WTC11 (cell line): ENCODE measurements at regions not wholly inside any gene's neighbourhood (a gene's known extent, or its start where the extent isn't known, plus 50 kb on each side); places are given as distances from the start of the nearest gene placed in this dataset.

Experiments
- ATAC-seq: fragments of 200-7000 bp; cut with Tn5 transposase; 2 replicates; pipeline ENCODE4 v1.10.0; 2021; ENCODE audit warnings: mild to moderate bottlenecking, moderate library complexity
- CTCF ChIA-PET: fragments of 300-600 bp; sonication (Branson Sonifier 250); formaldehyde crosslinking; loops from one replicate; lab custom pipeline; 2021; ENCODE audit warnings: antibody characterized with exemption; lab: Charles Lee
- POLR2A ChIA-PET: fragments of 350-600 bp; sonication (Branson Sonifier 250); formaldehyde crosslinking; loops from one replicate; lab custom pipeline; 2021; ENCODE audit warnings: antibody characterized with exemption; lab: Charles Lee
- DNase-seq: peaks from one replicate; pipeline ENCODE4 v3.0.0; 2021; ENCODE audit warnings: low spot score
- H3K27ac Mint-ChIP-seq: 2 replicates; pipeline ENCODE4 v1.8.0; 2021; ENCODE audit warnings: mixed read lengths
- H3K27me3 Mint-ChIP-seq: 2 replicates; pipeline ENCODE4 v1.8.0; 2021; ENCODE audit warnings: low read depth, mild to moderate bottlenecking, moderate library complexity, mixed read lengths
- H3K36me3 Mint-ChIP-seq: 2 replicates; pipeline ENCODE4 v1.8.0; 2021; ENCODE audit warnings: mixed read lengths
- H3K4me1 Mint-ChIP-seq: 2 replicates; pipeline ENCODE4 v1.8.0; 2022; ENCODE audit warnings: mixed read lengths
- H3K4me3 Mint-ChIP-seq: 2 replicates; pipeline ENCODE4 v1.8.0; 2021; ENCODE audit warnings: mild to moderate bottlenecking, moderate library complexity, mixed read lengths
- H3K9me3 Mint-ChIP-seq: 2 replicates; pipeline ENCODE4 v1.8.0; 2021; ENCODE audit warnings: mixed read lengths
- CBFB ChIP-seq: sonication (generic); formaldehyde crosslinking; IDR thresholded peaks from 2 replicates; pipeline ENCODE4 v1.8.1; 2022; ENCODE audit warnings: mild to moderate bottlenecking, low read depth, missing genetic modification reagents
- E2F4 ChIP-seq: sonication (generic); formaldehyde crosslinking; IDR thresholded peaks from 2 replicates; pipeline ENCODE4 v1.8.1; 2022; ENCODE audit warnings: low read depth, mild to moderate bottlenecking, moderate library complexity, missing genetic modification reagents, borderline replicate concordance
- E2F5 ChIP-seq: sonication (generic); formaldehyde crosslinking; IDR thresholded peaks from 2 replicates; pipeline ENCODE4 v1.8.1; 2022; ENCODE audit warnings: mild to moderate bottlenecking, moderate library complexity, missing genetic modification reagents
- ELF4 ChIP-seq: sonication (generic); formaldehyde crosslinking; IDR thresholded peaks from 2 replicates; pipeline ENCODE4 v1.8.1; 2022; ENCODE audit warnings: low read depth, mild to moderate bottlenecking, moderate library complexity, missing genetic modification reagents
- ESRRA ChIP-seq: sonication (generic); formaldehyde crosslinking; IDR thresholded peaks from 2 replicates; pipeline ENCODE4 v1.8.1; 2022; ENCODE audit warnings: mild to moderate bottlenecking, missing genetic modification reagents, borderline replicate concordance
- ETV6 ChIP-seq: sonication (generic); formaldehyde crosslinking; IDR thresholded peaks from 2 replicates; pipeline ENCODE4 v1.8.1; 2022; ENCODE audit warnings: mild to moderate bottlenecking, missing genetic modification reagents
- FOXJ3 ChIP-seq: sonication (generic); formaldehyde crosslinking; IDR thresholded peaks from 2 replicates; pipeline ENCODE4 v1.9.0; 2021; ENCODE audit warnings: missing genetic modification reagents, mild to moderate bottlenecking, borderline replicate concordance
- FOXP4 ChIP-seq: sonication (generic); formaldehyde crosslinking; IDR thresholded peaks from 2 replicates; pipeline ENCODE4 v1.8.0; 2022; ENCODE audit warnings: mild to moderate bottlenecking, missing genetic modification reagents
- GABPB1 ChIP-seq: sonication (generic); formaldehyde crosslinking; IDR thresholded peaks from 2 replicates; pipeline ENCODE4 v1.8.1; 2023; ENCODE audit warnings: mild to moderate bottlenecking, missing genetic modification reagents
- HMGA2 ChIP-seq: fragments of 250-450 bp; sonication (Bioruptor Pico); IDR thresholded peaks from 2 replicates; pipeline ENCODE4 v1.4.0; 2021; ENCODE audit warnings: mild to moderate bottlenecking, moderate library complexity
- HMGXB4 ChIP-seq: sonication (generic); formaldehyde crosslinking; IDR thresholded peaks from 2 replicates; pipeline ENCODE4 v1.8.1; 2023; ENCODE audit warnings: mild to moderate bottlenecking, moderate library complexity, missing genetic modification reagents
- IRF1 ChIP-seq: sonication (generic); formaldehyde crosslinking; IDR thresholded peaks from 2 replicates; pipeline ENCODE4 v1.8.0; 2023; ENCODE audit warnings: missing genetic modification reagents
- JAZF1 ChIP-seq: fragments of 250-450 bp; sonication (Bioruptor Pico); IDR thresholded peaks from 2 replicates; pipeline ENCODE4 v1.9.0; 2021; ENCODE audit warnings: moderate library complexity, mild to moderate bottlenecking, inconsistent platforms
- MLX ChIP-seq: sonication (generic); formaldehyde crosslinking; IDR thresholded peaks from 2 replicates; pipeline ENCODE4 v1.8.1; 2023; ENCODE audit warnings: mild to moderate bottlenecking, missing genetic modification reagents, moderate library complexity
- OVOL2 ChIP-seq: fragments of 250-450 bp; sonication (Bioruptor Pico); IDR thresholded peaks from 2 replicates; pipeline ENCODE4 v1.9.0; 2021; ENCODE audit warnings: mild to moderate bottlenecking, borderline replicate concordance
- PRDM15 ChIP-seq: sonication (generic); formaldehyde crosslinking; IDR thresholded peaks from 2 replicates; pipeline ENCODE4 v1.8.0; 2022; ENCODE audit warnings: missing genetic modification reagents
- SOX15 ChIP-seq: fragments of 250-450 bp; sonication (Bioruptor Pico); IDR thresholded peaks from 2 replicates; pipeline ENCODE4 v1.9.0; 2021; ENCODE audit warnings: mild to moderate bottlenecking
- ZBTB21 ChIP-seq: sonication (generic); formaldehyde crosslinking; IDR thresholded peaks from 2 replicates; pipeline ENCODE4 v1.8.1; 2023; ENCODE audit warnings: mild to moderate bottlenecking, missing genetic modification reagents, borderline replicate concordance
- ZMAT4 ChIP-seq: fragments of 250-450 bp; sonication (Bioruptor Pico); IDR thresholded peaks from 2 replicates; pipeline ENCODE4 v1.9.0; 2021; ENCODE audit warnings: mild to moderate bottlenecking
- ZNF121 ChIP-seq: sonication (generic); formaldehyde crosslinking; IDR thresholded peaks from 2 replicates; pipeline ENCODE4 v1.8.0; 2023; ENCODE audit warnings: missing genetic modification reagents
- ZNF317 ChIP-seq: sonication (generic); formaldehyde crosslinking; IDR thresholded peaks from 2 replicates; pipeline ENCODE4 v1.8.1; 2023; ENCODE audit warnings: low read depth, mild to moderate bottlenecking, moderate library complexity, missing genetic modification reagents, borderline replicate concordance
- ZNF512 ChIP-seq: sonication (generic); formaldehyde crosslinking; IDR thresholded peaks from 2 replicates; pipeline ENCODE4 v1.8.1; 2022; ENCODE audit warnings: missing genetic modification reagents, borderline replicate concordance
- ZNF671 ChIP-seq: fragments of 250-450 bp; sonication (Bioruptor Pico); IDR thresholded peaks from 2 replicates; pipeline ENCODE4 v1.8.0; 2021; ENCODE audit warnings: mild to moderate bottlenecking

GRCh38 chr1:178021950-178022349 lies 52.1 kb upstream of the SEC16B start:
- H3K4me3 Mint-ChIP-seq: no peak overlapping the region
- no peak for ATAC-seq
- H3K36me3 Mint-ChIP-seq: peaks cover 16% of the 10 kb centered on the region
- TF ChIP-seq OVOL2 (CRISPR knock-in tag): no peak
- TF ChIP-seq E2F4 (CRISPR knock-in tag): no peak
- TF ChIP-seq ZNF512 (CRISPR knock-in tag): no peak
- no peak for TF ChIP-seq E2F5 (CRISPR knock-in tag)
- TF ChIP-seq ETV6: no peak
- no peak for TF ChIP-seq JAZF1 (CRISPR knock-in tag)
- TF ChIP-seq PRDM15: no peak
- TF ChIP-seq ZBTB21 (CRISPR knock-in tag): no peak
- TF ChIP-seq FOXP4 (CRISPR knock-in tag): no peak
- no peak for TF ChIP-seq GABPB1
- no peak for TF ChIP-seq ZMAT4 (CRISPR knock-in tag)
- TF ChIP-seq ELF4 (CRISPR knock-in tag): no peak
- no peak for TF ChIP-seq HMGXB4
- H3K4me1 Mint-ChIP-seq: no peaks in the 10 kb centered on the region
- POLR2A ChIA-PET: no interaction called here
- CTCF ChIA-PET: interaction anchor here (2.1 kb wide), 1 partner anchor 10 kb away, joined by 15 read pairs; no protein-coding TSS in a partner anchor
- H3K27ac Mint-ChIP-seq: no peak overlapping the region
- no peaks in the 10 kb centered on the region; the same call in 1 of the 2 replicates for H3K27me3 Mint-ChIP-seq
- H3K9me3 Mint-ChIP-seq: peaks cover 16% of the 10 kb centered on the region
- no peak for DNase-seq

GRCh38 chr1:178023181-178023618 lies 53.3 kb upstream of the SEC16B start:
- no peaks in the 10 kb centered on the region for H3K4me1 Mint-ChIP-seq
- POLR2A ChIA-PET: no interaction called here
- H3K27ac Mint-ChIP-seq: no peak overlapping the region
- no peak for DNase-seq
- H3K27me3 Mint-ChIP-seq: no peaks in the 10 kb centered on the region
- no peak overlapping the region for H3K4me3 Mint-ChIP-seq
- H3K36me3 Mint-ChIP-seq: peaks cover 5% of the 10 kb centered on the region; the same call in 1 of the 2 replicates
- peaks cover 4% of the 10 kb centered on the region; the same call in 1 of the 2 replicates for H3K9me3 Mint-ChIP-seq
- ATAC-seq: no peak
- CTCF ChIA-PET: no interaction called here
- TF ChIP-seq ZNF671 (CRISPR knock-in tag) (no peak), JAZF1 (CRISPR knock-in tag) (no peak), IRF1 (CRISPR knock-in tag) (no peak), ESRRA (CRISPR knock-in tag) (no peak), MLX (CRISPR knock-in tag) (no peak), ZNF317 (CRISPR knock-in tag) (no peak), CBFB (no peak), ZNF121 (CRISPR knock-in tag) (no peak), HMGA2 (CRISPR knock-in tag) (no peak), SOX15 (no peak), FOXJ3 (no peak)
